ENCODE measurements at regions not wholly inside any gene's neighbourhood (a gene's known extent, or its start where the extent isn't known, plus 50 kb on each side); places are given as distances from the start of the nearest gene placed in this dataset.

- TF ChIP-seq ELK4 (CRISPR knock-in tag; IDR thresholded peaks at IDR 0.05; ENCODE audit: borderline replicate concordance) = no peak
- TF ChIP-seq THYN1 (CRISPR knock-in tag; IDR thresholded peaks at IDR 0.05; ENCODE audit: borderline replicate concordance, low read depth) = no peak
- TF ChIP-seq ZNF549 (CRISPR knock-in tag; IDR thresholded peaks at IDR 0.05) = no peak
- TF ChIP-seq SOX5 (CRISPR knock-in tag; IDR thresholded peaks at IDR 0.05; ENCODE audit: borderline replicate concordance) = no peak
Observed at GRCh38 chr21:41009398-41010100, 158.4 kb upstream of the BACE2 start (continued).

GRCh38 chr21:41010101-41010435 is 157.9 kb upstream of the BACE2 start:
- Histone ChIP-seq H3K4me1 (ENCODE audit: insufficient read depth, low read length) (no peaks in the 10 kb centered on the region), H2AFZ (ENCODE audit: low read length) (no peak overlapping the region), H3K36me3 (replicated peaks in 1 of 2; ENCODE audit: control insufficient read depth in 1 of 2, insufficient read depth in 2 of 2, low read length in 2 of 2) (no peaks in the 10 kb centered on the region), H3K27me3 (ENCODE audit: control insufficient read depth in 1 of 2, insufficient read depth in 2 of 2, low read length in 2 of 2) (no peaks in the 10 kb centered on the region), H3K9ac (ENCODE audit: insufficient read depth, low read depth, low read length) (no peak overlapping the region), H4K20me1 (ENCODE audit: insufficient read depth, low read length) (no peaks in the 10 kb centered on the region), H3K27ac (ENCODE audit: extremely low read length, insufficient read depth, low read length) (no peak overlapping the region), H3K4me2 (ENCODE audit: low read depth, low read length) (no peak overlapping the region), H3K79me2 (ENCODE audit: insufficient read depth, low read length) (no peaks in the 10 kb centered on the region), H3K9me3 (ENCODE audit: low read length) (peaks cover 8% of the 10 kb centered on the region), H3K4me3 (replicated peaks in 1 of 3; ENCODE audit: insufficient read depth in 1 of 3, low read depth in 2 of 3, low read length in 3 of 3) (no peak overlapping the region)
- ChIA-PET CTCF (ENCODE audit: low intra/inter-chr PET ratio, low total read pairs) (no interaction called here), POLR2A (no interaction called here)
- no peak for DNase-seq (ENCODE audit: low spot score)
- in situ Hi-C loops (cut with HindIII; ENCODE audit: extremely low pct_ligation_motif_present, low pct_unique_long_range_greater_than_20kb) (no loop called here), intact Hi-C loops (cut with micrococcal nuclease; ENCODE audit: unreplicated experiment) (no loop called here)
- no peak for ATAC-seq
- no peak for FAIRE-seq
- no TSS peak for BruUV-seq (replicated peaks)
- 10% methylated on average over 6 of the region's 6 CpGs for WGBS (ENCODE audit: low lambda C conversion rate)
- no peak for TF ChIP-seq LRRFIP1 (CRISPR knock-in tag; conservative IDR thresholded peaks at IDR 0.05)
- no peak for TF ChIP-seq BRD4 (CRISPR knock-in tag; IDR thresholded peaks at IDR 0.05)
- no peak for TF ChIP-seq FOXM1 (CRISPR knock-in tag; IDR thresholded peaks at IDR 0.05)
- TF ChIP-seq ATF6 (CRISPR knock-in tag; conservative IDR thresholded peaks at IDR 0.05) = no peak
- TF ChIP-seq NCOA5 (CRISPR knock-in tag; IDR thresholded peaks at IDR 0.05) = no peak
- TF ChIP-seq, protein P1, sequence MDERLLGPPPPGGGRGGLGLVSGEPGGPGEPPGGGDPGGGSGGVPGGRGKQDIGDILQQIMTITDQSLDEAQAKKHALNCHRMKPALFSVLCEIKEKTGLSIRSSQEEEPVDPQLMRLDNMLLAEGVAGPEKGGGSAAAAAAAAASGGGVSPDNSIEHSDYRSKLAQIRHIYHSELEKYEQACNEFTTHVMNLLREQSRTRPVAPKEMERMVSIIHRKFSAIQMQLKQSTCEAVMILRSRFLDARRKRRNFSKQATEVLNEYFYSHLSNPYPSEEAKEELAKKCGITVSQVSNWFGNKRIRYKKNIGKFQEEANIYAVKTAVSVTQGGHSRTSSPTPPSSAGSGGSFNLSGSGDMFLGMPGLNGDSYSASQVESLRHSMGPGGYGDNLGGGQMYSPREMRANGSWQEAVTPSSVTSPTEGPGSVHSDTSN (CRISPR knock-in tag; IDR thresholded peaks at IDR 0.05) = no peak
- TF ChIP-seq ZNF121 (CRISPR knock-in tag; IDR thresholded peaks at IDR 0.05) = no peak
- no peak for TF ChIP-seq ATF7 (IDR thresholded peaks at IDR 0.05)
- no peak for TF ChIP-seq ATF7 (CRISPR knock-in tag; IDR thresholded peaks at IDR 0.05)
- TF ChIP-seq BCL6 (CRISPR knock-in tag; IDR thresholded peaks at IDR 0.05) = no peak
- TF ChIP-seq MYNN (CRISPR knock-in tag; IDR thresholded peaks at IDR 0.05; ENCODE audit: low read depth) = no peak
- TF ChIP-seq JARID2 (CRISPR knock-in tag; IDR thresholded peaks at IDR 0.05; ENCODE audit: insufficient replicate concordance) = no peak
- no peak for TF ChIP-seq HDAC1 (CRISPR knock-in tag; IDR thresholded peaks at IDR 0.05)

All from HepG2 (cell line).